IMR-90 (cell line): ENCODE measurements at regions not wholly inside any gene's neighbourhood (a gene's known extent, or its start where the extent isn't known, plus 50 kb on each side); places are given as distances from the start of the nearest gene placed in this dataset.
A peak's percentile ranks its signal among the peaks of the same experiment; 100 is the strongest.

ENCODE experiments used
- ATAC-seq: fragments of 200-7000 bp; cut with Tn5 transposase; 2 replicates; pipeline ENCODE4 v1.9.1; 2020; ENCODE audit warnings: low read depth, mild to moderate bottlenecking, moderate library complexity
- BruUV-seq: library from RNA; stranded (reverse); fragments of 400-500 nt; replicated peaks from 2 replicates; lab custom pipeline; 2021; lab: Mats Ljungman, UMichigan
- CTCF ChIA-PET: fragments of 300-600 bp; formaldehyde crosslinking; extraction: SDS; loops from one replicate; lab custom pipeline; 2021; ENCODE audit warnings: antibody characterized with exemption; lab: Yijun Ruan, JAX
- POLR2A ChIA-PET: fragments of 300-600 bp; sonication (Branson Sonifier 250); formaldehyde crosslinking; loops from one replicate; lab custom pipeline; 2022; ENCODE audit warnings: antibody characterized with exemption; ENCODE audit not compliant: unreplicated experiment; lab: Charles Lee
- DNase-seq: peaks from one replicate; pipeline ENCODE4 v3.0.0; 2013
- H2AFZ ChIP-seq: replicated peaks from 2 replicates; pipeline ENCODE3; 2013; ENCODE audit warnings: low read length, mild to moderate bottlenecking; ENCODE audit not compliant: poor library complexity
- H2AK5ac ChIP-seq: 2 replicates; pipeline ENCODE4 v1.6.1; 2013; ENCODE audit warnings: low read depth, low read length, inconsistent platforms
- H2AK9ac ChIP-seq: replicated peaks from 2 replicates; pipeline ENCODE3; 2013; ENCODE audit warnings: mild to moderate bottlenecking, low read depth, low read length, moderate library complexity; ENCODE audit not compliant: poor library complexity
- H2BK120ac ChIP-seq: 2 replicates; pipeline ENCODE4 v1.6.1; 2013; ENCODE audit warnings: low read depth, low read length, inconsistent platforms
- H2BK15ac ChIP-seq: 3 replicates; pipeline ENCODE4 v1.6.1; 2013; ENCODE audit warnings: low read depth, low read length, inconsistent platforms
- H2BK20ac ChIP-seq: 2 replicates; pipeline ENCODE4 v1.6.1; 2013; ENCODE audit warnings: low read depth, mild to moderate bottlenecking, inconsistent platforms, low read length, moderate library complexity
- H2BK5ac ChIP-seq: 2 replicates; pipeline ENCODE4 v1.6.1; 2013; ENCODE audit warnings: mild to moderate bottlenecking, low read depth, low read length, inconsistent platforms; ENCODE audit not compliant: poor library complexity, severe bottlenecking
- H3K14ac ChIP-seq: replicated peaks from 2 replicates; pipeline ENCODE4 v1.6.1; 2013; ENCODE audit warnings: low read depth, low read length, inconsistent platforms
- H3K18ac ChIP-seq: 2 replicates; pipeline ENCODE4 v1.6.1; 2013; ENCODE audit warnings: low read depth, low read length, control low read depth
- H3K23ac ChIP-seq: 2 replicates; pipeline ENCODE4 v1.6.1; 2013; ENCODE audit warnings: low read depth, low read length, inconsistent platforms
- H3K27ac ChIP-seq: 2 replicates; pipeline ENCODE4 v1.5.1; 2013; ENCODE audit warnings: mild to moderate bottlenecking, control low read depth, low read length; ENCODE audit not compliant: insufficient read depth
- H3K27me3 ChIP-seq: 2 replicates; pipeline ENCODE4 v1.6.1; 2013; ENCODE audit warnings: low read length; ENCODE audit not compliant: control insufficient read depth, insufficient read depth
- H3K36me3 ChIP-seq: 2 replicates; pipeline ENCODE4 v1.6.1; 2013; ENCODE audit warnings: low read length, mixed read lengths; ENCODE audit not compliant: control insufficient read depth, insufficient read depth
- H3K4ac ChIP-seq: 2 replicates; pipeline ENCODE4 v1.6.1; 2013; ENCODE audit warnings: low read depth, low read length, inconsistent platforms
- H3K4me1 ChIP-seq: 2 replicates; pipeline ENCODE4 v1.6.1; 2013; ENCODE audit warnings: low read length, mixed read lengths; ENCODE audit not compliant: control insufficient read depth, insufficient read depth
- H3K4me2 ChIP-seq: 2 replicates; pipeline ENCODE4 v1.6.1; 2013; ENCODE audit warnings: low read depth, mild to moderate bottlenecking, control low read depth, low read length, moderate library complexity
- H3K4me3 ChIP-seq: 2 replicates; pipeline ENCODE4 v1.5.1; 2013; ENCODE audit warnings: low read depth, mild to moderate bottlenecking, control low read depth, low read length, moderate library complexity; ENCODE audit not compliant: insufficient read depth
- H3K56ac ChIP-seq: 2 replicates; pipeline ENCODE4 v1.6.1; 2013; ENCODE audit warnings: low read length, inconsistent platforms; ENCODE audit not compliant: insufficient read depth; ENCODE audit errors: extremely low read depth
- H3K79me1 ChIP-seq, 2 experiments: 2 replicates each; pipeline ENCODE4 v1.6.1; 2013; ENCODE audit warnings: low read length in 2 of 2, inconsistent platforms in 1 of 2, low read depth in 1 of 2
- H3K9ac ChIP-seq: 2 replicates; pipeline ENCODE4 v1.6.1; 2013; ENCODE audit warnings: low read depth, low read length, control low read depth
- H3K9me1 ChIP-seq: 2 replicates; pipeline ENCODE4 v1.6.1; 2013; ENCODE audit warnings: low read length, inconsistent platforms; ENCODE audit not compliant: insufficient read depth
- H3K9me3 ChIP-seq: 2 replicates; pipeline ENCODE4 v1.6.1; 2013; ENCODE audit warnings: low read length; ENCODE audit not compliant: control insufficient read depth, insufficient read depth
- H4K20me1 ChIP-seq: 2 replicates; pipeline ENCODE4 v1.6.1; 2013; ENCODE audit warnings: low read length, inconsistent platforms; ENCODE audit not compliant: insufficient read depth
- H4K5ac ChIP-seq: 2 replicates; pipeline ENCODE4 v1.6.1; 2013; ENCODE audit warnings: mild to moderate bottlenecking, low read depth, low read length, control low read depth
- H4K8ac ChIP-seq, 2 experiments: 2 replicates each; pipeline ENCODE4 v1.6.1; 2013; ENCODE audit warnings: low read depth in 2 of 2, low read length in 2 of 2, control low read depth in 1 of 2, inconsistent platforms in 1 of 2
- H4K91ac ChIP-seq: 2 replicates; pipeline ENCODE4 v1.6.1; 2013; ENCODE audit warnings: low read depth, low read length, inconsistent platforms; ENCODE audit not compliant: insufficient read depth
- CHD1 ChIP-seq: IDR thresholded peaks from 2 replicates; pipeline ENCODE4 v1.6.1; 2012; ENCODE audit warnings: low read depth, low read length, improper control_type of control experiment
- MAFK ChIP-seq: IDR thresholded peaks from 2 replicates; pipeline ENCODE4 v1.6.1; 2012; ENCODE audit warnings: low read depth, low read length, improper control_type of control experiment
- RAD21 ChIP-seq: IDR thresholded peaks from 2 replicates; pipeline ENCODE4 v1.6.1; 2012; ENCODE audit warnings: low read length, improper control_type of control experiment
- SMC3 ChIP-seq: fragments of 150-350 bp; IDR thresholded peaks from 2 replicates; pipeline ENCODE4 v1.6.1; 2016; ENCODE audit warnings: low read depth, mild to moderate bottlenecking, antibody characterized with exemption, low read length, moderate library complexity
- WGBS, 2 experiments: methylation state at CpG; one replicate each; pipeline versions ENCODE4 v1.1.5 to v1.1.7; 2013; ENCODE audit warnings: missing lambda C conversion rate in 2 of 2; ENCODE audit not compliant: insufficient read length in 1 of 2; ENCODE audit errors: extremely low coverage in 2 of 2; 5-methylcytosine and 5-hydroxymethylcytosine counted together
- dilution Hi-C: fragments of 300-500 bp; cut with HindIII; formaldehyde crosslinking; loops from one replicate; pipeline ENCODE4 v1.14.3; 2018; ENCODE audit warnings: low sequenced_read_pairs; ENCODE audit not compliant: unreplicated experiment
- in situ Hi-C: fragments of 300-500 bp; cut with MboI; formaldehyde crosslinking; loops from 3 replicates; pipeline ENCODE4 v1.14.3; 2019; ENCODE audit warnings: low sequenced_read_pairs, inconsistent platforms, mixed read lengths
- intact Hi-C: fragments of 100-400 bp; cut with micrococcal nuclease; formaldehyde crosslinking; loops from 2 replicates; pipeline ENCODE4 v1.10.0; 2022

DNA sequence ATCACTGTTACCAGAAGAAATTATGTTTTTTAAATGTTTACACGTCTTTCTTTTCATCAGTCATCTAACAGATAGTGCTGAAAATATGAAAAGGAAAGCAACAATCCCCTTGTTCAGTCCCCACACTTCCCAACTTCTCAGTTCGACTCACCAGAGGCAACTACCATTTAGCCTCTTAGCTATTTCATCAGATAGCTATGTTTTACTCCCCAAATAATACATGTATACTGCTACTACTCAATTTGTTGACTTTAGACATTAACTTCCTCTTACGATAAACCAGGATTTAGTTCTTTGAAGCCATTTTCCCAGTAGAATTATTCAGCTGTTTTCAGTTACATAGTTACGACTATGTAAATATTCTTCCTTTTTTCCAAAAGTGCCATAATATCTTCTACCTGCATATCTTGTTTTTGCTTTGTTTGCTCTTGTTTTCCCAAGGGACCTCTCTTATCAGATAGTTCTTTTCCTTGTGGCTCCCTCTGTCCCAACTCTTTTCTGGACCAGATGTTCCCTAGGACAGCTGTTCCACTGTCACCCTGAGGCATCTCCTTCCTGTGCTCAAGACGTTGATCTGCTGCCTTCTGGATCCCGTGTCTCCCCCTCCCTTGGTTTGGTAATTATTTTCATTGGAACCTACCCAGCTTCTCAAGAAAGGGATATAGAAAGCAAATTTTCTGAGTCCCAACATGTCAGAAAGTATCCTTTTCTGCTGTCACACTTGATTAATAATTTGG, 289.3 kb upstream of the TANK start:
- no peaks in the 10 kb centered on the region; the same call in 1 of the 2 replicates for H4K20me1 ChIP-seq
- H3K14ac ChIP-seq, result peak overlapping the region; percentile 77
- dilution Hi-C loops (no loop called here), intact Hi-C loops (no loop called here), in situ Hi-C loops (no loop called here)
- no peak overlapping the region for H3K4me2 ChIP-seq
- DNase-seq (peak; percentile 37), ATAC-seq (0 out of 2 replicates have a peak, but pooled peaks have one; percentile 25)
- no peak overlapping the region; the same call in 1 of the 2 replicates for H3K56ac ChIP-seq
- peak overlapping the region; percentile 65; the same call in 1 of the 2 replicates for H3K4ac ChIP-seq
- H2AK9ac ChIP-seq, result peak overlapping the region; percentile 33
- H3K23ac ChIP-seq, result peak overlapping the region; percentile 83
- H4K8ac ChIP-seq, result peak overlapping the region in 1 of 2 experiments; percentile 78; a peak in 1 of 4 replicates
- H3K36me3 ChIP-seq, result no peaks in the 10 kb centered on the region
- H3K9me1 ChIP-seq, result peaks cover 9% of the 10 kb centered on the region
- H3K79me1 ChIP-seq, result no peaks in the 10 kb centered on the region
- H3K4me3 ChIP-seq, result no peak overlapping the region
- H2BK20ac ChIP-seq, result peak overlapping the region; percentile 91
- no peak overlapping the region for H3K9ac ChIP-seq
- H3K27me3 ChIP-seq, result no peaks in the 10 kb centered on the region
- TF ChIP-seq MAFK (no peak), RAD21 (no peak), SMC3 (no peak), CHD1 (no peak)
- H2BK120ac ChIP-seq, result peak overlapping the region; percentile 91
- peak overlapping the region; percentile 63 for H2AK5ac ChIP-seq
- CTCF ChIA-PET, result interaction anchor here (0.5 to 0.7 kb wide), 4 partner anchors 19 to 95 kb away, joined by 3 to 6 read pairs (median 4); no protein-coding TSS in a partner anchor
- no peak overlapping the region for H2BK5ac ChIP-seq
- H3K4me1 ChIP-seq, result peaks cover 5% of the 10 kb centered on the region
- H3K27ac ChIP-seq, result peak overlapping the region; percentile 39; the same call in 1 of the 2 replicates
- no TSS peak for BruUV-seq
- H3K9me3 ChIP-seq, result no peaks in the 10 kb centered on the region
- peak overlapping the region; percentile 8 for H3K18ac ChIP-seq
- peak overlapping the region; percentile 40 for H2AFZ ChIP-seq
- H4K5ac ChIP-seq, result peak overlapping the region; percentile 6; the same call in 1 of the 2 replicates
- 100% methylated on average over 2 of the region's 6 CpGs; no CpG with 5 or more reads in 1 of the 2 experiments for WGBS, 2 experiments
- peak overlapping the region; percentile 47; the same call in 1 of the 2 replicates for H4K91ac ChIP-seq
- peak overlapping the region; percentile 72; the same call in 1 of the 3 replicates for H2BK15ac ChIP-seq
- POLR2A ChIA-PET, result no interaction called here
